DMS153 treated with DMSO at 0.1 percent for 48 hours (cell line): ENCODE measurements at regions not wholly inside any gene's neighbourhood (a gene's known extent, or its start where the extent isn't known, plus 50 kb on each side); places are given as distances from the start of the nearest gene placed in this dataset.
"Not testable (repeated sequence)": the region's sequence is repeated elsewhere in the genome, so short reads cannot be mapped to it uniquely, and the experiment has no call there.

Experiments
- DNase-seq: peaks from one replicate; lab custom pipeline; 2025; ENCODE audit not compliant: unreplicated experiment; lab: John Stamatoyannopoulos, UW

DNA sequence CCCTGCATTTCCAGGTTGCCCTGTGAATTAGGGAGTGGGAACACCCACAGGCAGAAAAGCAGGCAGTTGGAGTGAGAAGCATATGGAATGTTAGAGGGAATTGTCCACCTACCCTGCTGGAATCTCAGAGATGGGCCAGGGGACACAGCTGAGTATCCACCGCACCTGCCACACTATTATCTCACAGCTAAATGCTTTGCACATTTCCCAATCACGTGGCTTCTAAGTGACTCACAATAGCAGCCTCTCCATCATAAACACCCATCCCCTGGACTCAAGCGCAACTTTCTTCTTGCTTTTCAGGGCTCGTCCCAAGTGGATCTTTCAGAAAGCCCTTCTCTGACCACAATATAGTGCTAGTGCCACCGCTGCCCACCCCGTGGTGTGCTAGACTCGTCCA lies 389.0 kb upstream of the LMCD1 start:
- no peak for DNase-seq

DNA sequence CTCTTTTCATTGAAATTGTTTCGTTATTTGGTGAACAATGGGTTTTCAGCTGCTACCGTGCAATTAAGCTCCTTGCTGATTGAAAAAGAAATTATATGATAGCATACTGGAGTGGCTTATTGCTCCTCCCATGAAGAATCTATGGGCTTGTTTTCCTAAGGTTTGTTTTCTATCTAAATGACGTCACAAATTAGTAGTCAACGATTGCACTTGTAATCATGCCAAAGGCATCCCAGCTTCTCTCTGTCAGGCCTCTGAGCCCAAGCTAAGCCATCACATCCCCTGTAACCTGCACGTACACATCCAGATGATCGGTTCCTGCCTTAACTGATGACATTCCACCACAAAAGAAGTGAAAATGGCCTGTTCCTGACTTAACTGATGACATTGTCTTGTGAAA lies 388.0 kb upstream of the LMCD1 start:
- DNase-seq, result no peak

DNA sequence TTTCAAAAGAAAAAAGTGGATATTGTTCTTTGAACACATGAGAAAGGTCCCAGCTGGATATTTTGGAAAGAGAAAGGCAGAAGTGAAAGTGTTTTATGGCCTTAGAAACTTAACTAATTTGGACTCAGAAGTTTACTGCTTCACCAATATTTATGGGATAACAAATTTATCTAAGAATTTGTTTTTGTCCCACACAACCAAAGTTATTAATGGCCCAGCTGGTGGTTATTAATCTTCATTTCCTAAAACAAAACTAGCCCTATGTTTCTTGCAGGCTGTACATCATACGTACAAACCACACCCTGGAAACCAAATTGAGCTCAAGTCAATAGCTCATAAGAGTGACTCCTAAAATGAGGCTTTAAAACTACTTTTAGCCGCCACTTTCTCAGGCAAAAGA lies 372.9 kb upstream of the LMCD1 start:
- DNase-seq, result no peak

DNA sequence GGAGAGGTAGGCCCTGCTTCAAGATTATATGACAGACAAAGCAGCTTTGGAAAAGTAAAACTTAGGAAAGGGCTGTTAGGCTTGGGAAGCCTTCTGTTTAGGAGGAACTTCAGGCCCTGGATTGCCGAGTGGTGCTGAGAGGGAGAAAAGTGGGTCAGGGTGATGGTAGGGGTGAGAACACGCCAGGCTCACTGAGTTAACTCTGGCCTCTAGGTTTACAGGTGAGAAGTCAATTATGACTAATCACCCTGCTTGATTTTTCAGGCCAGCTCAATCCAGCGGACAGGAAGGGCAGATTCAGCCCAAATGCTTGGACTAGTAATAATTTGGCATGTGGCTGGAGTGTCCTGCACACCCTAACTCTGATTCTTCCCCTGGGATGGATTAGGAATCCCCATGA lies 365.1 kb upstream of the LMCD1 start:
- no peak for DNase-seq

DNA sequence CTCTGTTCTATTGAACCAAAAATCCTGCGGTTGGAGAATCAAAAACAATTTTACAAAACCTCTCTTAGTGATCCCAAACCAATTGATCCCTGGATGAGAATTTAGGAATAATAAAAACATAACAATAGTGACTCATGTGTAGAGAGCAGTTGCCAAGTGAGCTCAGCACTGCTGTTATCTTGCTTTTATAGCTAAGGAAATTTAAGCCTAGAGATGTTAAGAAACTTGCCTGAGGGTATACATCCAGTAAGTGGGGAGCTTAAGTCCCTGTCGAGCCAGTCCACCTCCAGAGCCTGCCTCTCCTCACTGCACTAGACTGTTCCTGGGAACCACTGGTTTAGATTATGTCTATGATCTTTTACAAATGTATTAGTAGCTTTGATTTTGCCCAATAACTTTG lies 358.4 kb upstream of the LMCD1 start:
- DNase-seq, result no peak

DNA sequence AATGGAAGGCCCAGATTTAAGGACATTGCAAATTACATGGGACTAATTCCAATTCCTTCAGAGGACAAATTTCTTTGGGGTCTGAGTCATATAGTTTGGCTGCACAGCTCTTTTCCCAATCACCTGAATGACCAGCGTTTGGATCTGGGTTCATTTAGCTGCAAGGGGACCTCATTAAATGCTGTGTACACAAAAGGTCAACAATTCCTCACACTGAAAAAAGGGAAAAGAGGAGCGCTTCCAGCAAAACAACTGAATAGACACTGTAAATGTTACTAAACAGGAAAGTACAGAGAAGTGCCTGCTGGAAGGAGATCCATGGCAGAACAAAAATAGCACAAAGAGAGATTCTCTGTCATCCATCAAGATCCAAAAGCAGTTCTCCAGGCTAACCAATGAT lies 356.0 kb upstream of the LMCD1 start:
- DNase-seq, result no peak

DNA sequence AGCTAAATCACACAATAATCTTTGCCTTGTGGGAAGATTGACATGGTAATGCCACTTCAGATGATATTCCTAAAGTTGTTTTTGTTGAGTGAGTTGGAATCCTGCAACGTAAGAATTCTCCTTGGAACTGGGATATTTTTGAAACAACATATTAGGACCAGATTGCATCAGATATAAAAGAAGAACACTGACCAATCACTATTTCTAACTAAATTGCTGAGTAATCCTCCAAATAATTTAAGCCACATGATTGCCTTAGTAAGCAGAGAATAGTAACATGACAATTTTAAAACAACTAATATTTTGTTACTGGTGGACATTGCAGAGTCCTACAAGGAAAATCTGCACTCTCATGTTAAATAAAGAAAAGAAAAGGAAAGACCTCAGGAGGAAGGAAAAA lies 353.9 kb upstream of the LMCD1 start:
- no peak for DNase-seq

DNA sequence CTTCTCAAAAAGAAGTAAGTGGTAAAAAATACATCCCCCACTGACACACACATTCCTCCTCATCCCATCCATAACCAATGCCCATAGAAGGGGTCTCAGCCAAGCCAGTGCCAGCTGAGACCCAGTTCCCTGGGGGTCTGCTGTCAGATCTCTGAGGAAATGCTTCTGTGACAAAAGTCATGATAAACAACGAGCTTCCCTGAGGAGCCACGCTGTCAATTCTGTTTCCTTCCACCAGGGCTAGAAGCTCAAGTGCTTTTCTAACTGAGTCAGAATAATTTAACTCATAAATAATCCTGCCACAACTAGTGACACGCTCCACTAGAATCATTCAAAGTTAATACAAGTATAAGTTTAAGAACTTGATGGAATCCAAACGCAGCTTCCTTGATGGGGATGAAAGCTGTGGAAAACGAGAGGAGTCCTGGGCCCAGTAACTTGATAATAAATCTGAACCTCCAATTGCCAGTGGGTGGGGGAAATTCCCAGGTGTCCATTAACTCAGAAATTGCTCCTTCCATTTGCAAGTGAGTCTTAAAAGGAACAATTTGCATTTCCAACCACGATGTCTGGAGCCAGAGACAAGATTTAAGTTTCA lies 348.7 kb upstream of the LMCD1 start:
- DNase-seq, result no peak

DNA sequence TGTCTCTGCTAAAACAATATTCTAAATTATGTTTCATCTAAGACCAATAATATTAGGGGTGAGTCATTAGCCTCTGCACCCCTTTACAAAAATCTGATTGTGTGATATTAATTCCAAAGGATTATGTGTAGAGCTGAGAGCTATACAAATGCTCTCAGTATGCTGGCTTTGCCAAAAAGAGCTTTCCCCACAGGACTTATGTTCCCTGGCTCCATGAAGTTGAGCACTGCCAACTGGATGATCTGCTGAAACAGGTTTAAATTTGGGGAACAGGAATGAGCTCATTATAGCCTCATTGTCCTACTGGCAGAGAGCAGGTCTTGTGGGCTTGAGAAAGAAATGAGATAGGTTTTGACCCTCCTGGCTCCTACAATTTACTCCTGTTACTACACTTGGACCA lies 347.8 kb upstream of the LMCD1 start:
- DNase-seq, result no peak

DNA sequence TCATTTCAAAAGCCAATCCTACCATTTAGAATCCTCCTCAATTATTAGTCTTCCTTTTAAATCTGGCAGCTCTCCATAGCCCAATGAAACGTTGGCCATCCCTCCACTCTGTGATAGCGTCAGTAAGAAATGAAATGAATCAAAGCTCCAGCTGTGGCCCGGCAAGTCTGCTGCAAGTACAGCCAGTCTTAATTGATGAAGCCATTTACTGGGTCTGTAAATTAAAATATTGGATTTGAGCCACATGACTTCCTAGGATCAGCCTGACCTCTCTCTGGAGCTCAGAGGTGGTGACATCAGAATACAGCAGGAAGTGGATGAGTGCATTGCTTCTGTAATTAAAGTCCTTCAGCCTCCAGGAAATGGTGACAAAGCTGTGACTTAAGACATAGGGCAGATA lies 347.0 kb upstream of the LMCD1 start:
- DNase-seq, result no peak

DNA sequence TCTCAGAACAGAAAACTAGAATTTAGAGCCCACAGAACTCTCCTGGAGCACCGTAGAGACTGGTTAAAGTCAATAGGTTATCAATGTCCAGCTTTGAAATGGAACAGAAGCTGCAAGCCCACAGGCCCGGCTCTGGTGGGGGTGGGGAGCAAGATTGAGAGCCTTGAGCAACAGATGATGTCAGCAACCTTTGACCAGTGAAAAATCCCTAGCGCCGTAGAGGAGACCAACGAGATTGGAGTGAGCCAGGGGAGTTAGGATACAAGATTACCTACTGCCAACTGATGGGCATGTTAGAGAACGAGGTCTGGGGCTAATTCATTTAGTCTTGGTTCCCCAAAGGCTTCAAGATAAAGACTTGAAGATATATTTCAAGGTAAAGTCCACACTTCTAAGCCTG lies 345.5 kb upstream of the LMCD1 start:
- no peak for DNase-seq

DNA sequence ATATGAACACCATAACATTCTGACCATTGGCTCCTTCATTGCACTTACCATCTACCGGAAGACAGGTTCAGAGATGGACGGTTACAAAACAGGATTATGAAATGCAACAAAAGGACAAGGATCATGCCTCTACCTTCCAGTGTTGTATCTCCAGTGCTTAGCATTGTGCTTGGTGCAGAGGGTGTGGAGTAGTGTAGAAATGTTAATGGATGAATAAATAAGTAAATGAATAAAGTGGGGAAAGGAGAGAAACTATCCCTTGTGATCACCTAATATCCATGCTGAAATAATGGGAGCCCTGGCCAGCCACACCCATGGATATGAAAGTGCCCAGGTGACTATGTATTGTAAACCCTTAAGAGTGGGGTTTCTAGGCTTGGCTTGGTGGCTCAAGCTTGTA lies 344.8 kb upstream of the LMCD1 start:
- DNase-seq, result no peak

DNA sequence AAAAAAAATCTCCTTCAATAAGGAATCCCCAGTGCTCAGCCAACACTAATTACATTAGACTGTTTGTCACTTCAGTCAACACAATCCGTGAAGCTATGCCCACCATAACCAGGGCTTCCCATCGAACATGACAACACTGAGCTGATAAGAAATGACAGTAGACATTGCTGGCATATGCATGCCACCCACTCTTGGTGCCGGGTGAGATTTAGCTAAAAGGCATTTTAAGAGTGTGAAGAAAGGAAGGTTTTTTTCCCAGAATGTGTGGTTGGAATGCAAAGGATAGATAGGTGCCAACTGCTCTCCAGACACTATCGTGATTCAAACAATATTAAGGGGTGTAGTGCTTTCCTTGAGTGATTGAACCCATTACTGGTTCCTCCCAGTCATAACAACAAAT lies 344.0 kb upstream of the LMCD1 start:
- DNase-seq, result no peak

DNA sequence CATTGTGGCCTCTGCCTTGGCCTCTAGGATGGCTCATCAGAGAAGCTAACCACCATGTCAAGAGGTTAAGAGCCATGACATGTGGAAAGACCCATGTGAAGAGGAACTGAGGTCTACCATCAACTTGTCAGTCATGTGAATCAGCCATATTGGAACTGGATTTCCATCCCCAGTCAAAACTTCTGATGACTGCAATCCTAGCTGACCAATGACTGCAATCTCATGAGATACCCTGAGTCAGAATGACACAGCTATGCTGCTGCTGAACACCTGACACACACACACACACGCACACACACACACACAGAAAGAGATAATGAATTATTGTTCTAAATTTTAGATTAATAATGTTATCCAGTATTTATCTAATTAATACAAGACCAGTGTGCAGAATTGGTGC lies 337.5 kb upstream of the LMCD1 start:
- DNase-seq, result no peak

DNA sequence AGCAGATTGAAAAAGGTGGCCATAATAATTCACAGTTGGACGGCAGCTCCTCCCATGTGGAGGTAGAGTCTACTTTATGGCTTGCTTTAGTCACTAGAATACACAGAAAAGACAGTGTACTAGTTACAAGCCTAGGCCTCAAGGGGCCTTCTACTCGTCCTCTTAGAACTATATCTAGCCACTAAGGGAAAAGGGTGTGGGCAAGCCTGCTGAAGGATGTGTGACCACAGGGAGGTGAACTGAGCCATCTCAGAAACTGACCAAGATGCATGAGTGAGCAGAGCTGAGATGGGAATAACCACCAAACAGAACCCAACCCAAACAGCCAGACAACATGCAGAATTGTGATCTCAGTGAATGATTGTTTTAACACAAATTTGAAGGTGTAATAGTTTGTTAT lies 335.6 kb upstream of the LMCD1 start:
- no peak for DNase-seq

DNA sequence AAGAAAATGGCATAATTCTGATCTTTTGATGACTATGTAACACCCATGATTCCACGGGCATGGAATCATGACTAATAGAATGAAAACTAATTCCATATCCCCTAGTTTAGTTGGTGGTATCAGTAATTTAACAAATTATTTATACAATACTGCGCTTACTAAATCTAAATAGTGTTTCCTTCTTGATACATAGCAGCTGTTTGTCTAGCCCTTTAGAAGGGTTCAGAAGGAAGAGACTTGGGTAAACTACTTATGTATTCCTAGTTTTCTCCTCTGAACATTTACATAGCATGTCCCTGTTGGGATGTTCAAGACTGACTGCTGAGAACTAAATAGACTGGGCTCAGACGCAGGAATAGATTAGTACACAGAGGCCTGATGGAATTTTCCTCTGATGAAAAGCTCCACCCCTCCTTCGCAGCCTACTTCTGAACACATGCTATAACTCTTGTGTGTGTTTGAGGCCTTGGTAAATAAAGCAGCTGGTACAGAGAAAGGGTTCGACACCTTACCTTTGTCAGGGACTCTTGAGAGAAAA lies 330.6 kb upstream of the LMCD1 start:
- DNase-seq, result no peak

DNA sequence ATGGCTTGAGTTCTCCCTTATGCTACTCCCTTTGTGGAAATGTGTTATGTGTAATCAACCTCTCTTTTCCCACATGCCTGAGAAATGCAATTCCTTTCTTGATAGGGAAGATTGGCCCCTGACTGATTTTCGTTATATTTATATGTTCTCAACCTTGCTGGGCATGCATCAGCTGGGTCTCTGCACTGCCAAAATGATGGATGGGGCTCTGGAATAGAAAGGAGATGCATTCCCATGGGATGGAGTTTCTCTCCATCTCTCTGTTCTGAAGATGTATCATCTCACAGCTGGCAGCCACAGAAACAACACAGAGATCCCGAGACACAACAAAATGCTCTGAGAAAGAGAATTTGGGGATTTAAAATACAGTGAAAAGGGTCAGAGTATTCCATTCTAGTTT lies 327.7 kb upstream of the LMCD1 start:
- no peak for DNase-seq

DNA sequence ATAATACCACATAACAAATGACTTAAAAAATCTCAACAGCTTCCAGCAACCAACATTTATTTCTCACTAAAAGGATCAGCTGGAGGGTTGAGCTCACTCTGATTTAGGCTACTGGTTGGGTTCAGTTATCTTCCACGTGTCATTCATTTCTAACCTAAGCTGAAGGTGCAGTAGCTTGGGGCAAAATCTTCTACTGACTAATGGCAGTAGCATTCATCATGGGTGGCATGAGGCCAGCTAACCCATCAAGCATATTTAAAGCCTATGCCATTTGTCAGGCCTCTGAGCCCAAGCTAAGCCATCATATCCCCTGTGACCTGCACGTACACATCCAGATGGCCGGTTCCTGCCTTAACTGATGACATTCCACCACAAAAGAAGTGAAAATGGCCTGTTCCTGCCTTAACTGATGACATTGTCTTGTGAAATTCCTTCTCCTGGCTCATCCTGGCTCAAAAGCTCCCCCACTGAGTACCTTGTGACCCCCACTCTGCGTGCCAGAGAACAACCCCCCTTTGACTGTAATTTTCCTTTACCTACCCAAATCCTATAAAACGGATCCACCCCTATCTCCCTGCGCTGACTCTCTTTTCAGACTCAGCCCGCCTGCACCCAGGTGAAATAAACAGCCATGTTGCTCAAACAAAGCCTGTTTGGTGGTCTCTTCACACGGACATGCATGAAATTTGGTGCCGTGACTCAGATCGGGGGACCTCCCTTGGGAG lies 324.7 kb upstream of the LMCD1 start:
- DNase-seq, result not testable (repeated sequence)

DNA sequence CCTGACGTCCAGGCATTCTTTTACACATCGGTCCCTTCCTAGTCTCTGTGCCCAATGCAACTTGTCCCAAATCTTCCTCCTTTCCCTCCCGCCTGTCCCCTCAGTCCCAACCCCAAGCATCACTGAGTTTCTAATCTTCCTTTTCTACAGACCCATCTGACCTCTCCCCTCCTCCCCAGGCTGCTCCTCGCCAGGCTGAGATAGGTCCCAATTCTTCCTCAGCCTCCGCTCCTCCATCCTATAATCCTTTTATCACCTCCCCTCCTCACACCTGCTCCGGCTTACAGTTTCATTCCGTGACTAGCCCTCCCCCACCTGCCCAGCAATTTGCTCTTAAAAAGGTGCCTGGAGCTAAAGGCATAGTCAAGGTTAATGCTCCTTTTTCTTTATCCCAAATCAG lies 323.1 kb upstream of the LMCD1 start:
- not testable (repeated sequence) for DNase-seq

DNA sequence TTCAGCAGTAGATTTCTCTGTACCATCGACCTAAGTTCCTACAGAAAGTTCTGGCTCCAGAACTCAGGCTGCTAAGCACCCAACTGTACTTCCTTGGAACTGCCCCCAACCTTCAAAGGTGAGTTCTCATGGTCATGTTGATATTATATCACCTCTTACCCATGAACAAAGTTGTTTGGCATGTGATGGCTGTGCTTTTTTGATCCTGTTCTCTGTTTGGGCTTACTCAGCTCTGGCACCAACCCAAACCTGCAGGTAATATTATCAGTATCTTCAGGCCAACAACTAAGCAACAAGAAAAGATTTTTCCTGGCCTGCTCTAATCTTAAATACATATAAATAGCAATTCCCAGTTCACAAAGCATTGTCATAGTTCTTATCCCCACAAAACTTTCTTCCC lies 318.7 kb upstream of the LMCD1 start:
- DNase-seq, result no peak

DNA sequence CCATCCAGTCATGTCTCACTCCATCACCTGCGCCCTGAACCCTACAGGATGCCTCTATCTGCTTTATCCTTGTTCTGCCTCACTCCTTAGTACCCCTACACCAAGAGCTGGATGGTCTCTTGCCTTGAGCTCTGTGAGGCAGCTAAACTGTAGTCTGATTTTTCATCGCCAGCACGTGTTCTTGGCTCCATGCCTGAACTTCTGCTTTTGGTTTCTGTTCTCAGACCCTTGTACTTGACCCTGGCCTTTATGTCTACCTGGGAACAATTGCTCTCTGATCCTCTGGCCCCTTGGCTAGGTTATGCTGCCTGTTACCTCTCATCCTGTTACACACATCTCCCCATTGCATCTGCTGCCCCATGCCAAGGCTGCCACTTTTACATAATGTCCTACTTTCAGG lies 318.0 kb upstream of the LMCD1 start:
- DNase-seq, result no peak

DNA sequence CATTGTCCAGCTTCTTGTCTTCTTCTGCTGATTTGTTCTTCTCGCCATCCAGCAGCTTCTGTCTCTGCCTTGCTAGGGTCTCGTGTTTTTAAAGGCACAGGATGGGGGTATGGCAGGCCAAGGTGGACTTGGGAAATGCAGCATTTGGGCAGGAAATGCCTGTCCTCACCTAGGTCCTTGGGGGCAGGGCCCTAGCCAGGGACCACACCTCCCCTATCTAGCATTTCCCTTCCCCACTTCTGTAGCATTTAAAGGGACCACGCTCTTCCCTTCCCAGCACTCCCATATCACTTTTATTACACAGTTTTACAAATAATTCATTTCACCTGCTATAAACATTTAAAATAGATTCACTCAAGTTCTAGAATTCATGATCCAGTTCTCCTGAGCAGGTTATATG lies 315.4 kb upstream of the LMCD1 start:
- DNase-seq, result no peak

DNA sequence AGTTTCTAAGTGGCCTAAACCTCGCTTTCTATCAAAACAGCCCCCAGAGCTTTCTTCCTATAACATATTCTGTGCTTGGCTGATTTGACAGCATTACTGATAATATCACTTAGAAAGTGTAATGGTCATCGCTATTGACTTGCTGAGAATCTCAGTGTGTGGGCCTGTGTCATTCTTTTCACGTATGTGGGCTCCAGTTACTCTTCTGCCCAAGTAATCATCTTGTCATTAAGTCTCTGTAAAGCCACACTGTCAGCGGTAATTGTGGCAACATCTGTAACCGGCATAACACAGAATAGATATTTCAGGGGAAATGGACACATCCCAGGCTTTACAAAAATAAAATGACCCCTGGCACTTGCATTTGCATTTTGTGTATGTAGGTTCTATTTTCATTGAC lies 313.6 kb upstream of the LMCD1 start:
- DNase-seq, result no peak
